GM23248 (cell line): ENCODE measurements at regions not wholly inside any gene's neighbourhood (a gene's known extent, or its start where the extent isn't known, plus 50 kb on each side); places are given as distances from the start of the nearest gene placed in this dataset.

Experiments
- DNase-seq: peaks from one replicate; pipeline ENCODE4 v3.0.0-alpha.2; 2015
- H2AFZ ChIP-seq: fragments of 200-600 bp; sonication (generic); 2 replicates; pipeline ENCODE4 v1.6.1; 2016; ENCODE audit warnings: antibody characterized with exemption
- H3F3A ChIP-seq: fragments of 200-600 bp; sonication (generic); 2 replicates; pipeline ENCODE4 v1.6.1; 2016; ENCODE audit warnings: mild to moderate bottlenecking, antibody characterized with exemption, mixed run types; ENCODE audit not compliant: insufficient read depth
- H3K27ac ChIP-seq: fragments of 200-600 bp; sonication (generic); 2 replicates; pipeline ENCODE4 v1.5.1; 2016; ENCODE audit warnings: mild to moderate bottlenecking
- H3K27me3 ChIP-seq: fragments of 200-600 bp; sonication (generic); replicated peaks from 2 replicates; pipeline ENCODE4 v1.6.1; 2016; ENCODE audit warnings: mild to moderate bottlenecking; ENCODE audit not compliant: insufficient read depth
- H3K36me3 ChIP-seq: fragments of 200-600 bp; sonication (generic); 2 replicates; pipeline ENCODE4 v1.6.1; 2016; ENCODE audit warnings: low read depth, mild to moderate bottlenecking
- H3K4me1 ChIP-seq: fragments of 200-600 bp; sonication (generic); 2 replicates; pipeline ENCODE4 v1.6.1; 2016; ENCODE audit warnings: mild to moderate bottlenecking; ENCODE audit not compliant: insufficient read depth
- H3K4me2 ChIP-seq: fragments of 200-600 bp; sonication (generic); one replicate; pipeline ENCODE4 v1.6.1; 2016; ENCODE audit warnings: mild to moderate bottlenecking; ENCODE audit not compliant: unreplicated experiment
- H3K4me3 ChIP-seq: fragments of 200-600 bp; sonication (generic); 2 replicates; pipeline ENCODE4 v1.5.1; 2016; ENCODE audit warnings: mild to moderate bottlenecking
- H3K79me2 ChIP-seq: fragments of 200-600 bp; sonication (generic); 2 replicates; pipeline ENCODE4 v1.6.1; 2016; ENCODE audit warnings: mild to moderate bottlenecking; ENCODE audit not compliant: insufficient read depth
- H3K9ac ChIP-seq: fragments of 200-600 bp; sonication (generic); 2 replicates; pipeline ENCODE4 v1.6.1; 2016; ENCODE audit warnings: mild to moderate bottlenecking
- H3K9me2 ChIP-seq: fragments of 200-600 bp; sonication (generic); 2 replicates; pipeline ENCODE4 v1.6.1; 2016; ENCODE audit warnings: mixed run types, mild to moderate bottlenecking, moderate library complexity; ENCODE audit not compliant: insufficient read depth
- H3K9me3 ChIP-seq: fragments of 200-600 bp; sonication (generic); one replicate; pipeline ENCODE4 v1.6.1; 2017; ENCODE audit warnings: low read depth
- H4K20me1 ChIP-seq: fragments of 200-600 bp; sonication (generic); 2 replicates; pipeline ENCODE4 v1.6.0; 2016; ENCODE audit not compliant: insufficient read depth
- EZH2 ChIP-seq: fragments of 200-600 bp; sonication (generic); IDR thresholded peaks from 2 replicates; pipeline ENCODE4 v1.6.1; 2018; ENCODE audit warnings: antibody characterized with exemption, mild to moderate bottlenecking; ENCODE audit not compliant: insufficient read depth, poor library complexity, severe bottlenecking
- EZH2phosphoT487 ChIP-seq: fragments of 200-600 bp; sonication (generic); IDR thresholded peaks from 2 replicates; pipeline ENCODE4 v1.6.1; 2018; ENCODE audit warnings: antibody characterized with exemption, moderate library complexity, mild to moderate bottlenecking, low read depth; ENCODE audit not compliant: insufficient read depth
- WGBS, 2 experiments: methylation state at CpG; one replicate each; pipeline ENCODE4 v1.1.6; 2015 to 2017; ENCODE audit warnings: low lambda C conversion rate in 2 of 2, low coverage in 1 of 2; ENCODE audit errors: missing lambda C conversion rate in 2 of 2; 5-methylcytosine and 5-hydroxymethylcytosine counted together
- in situ Hi-C: fragments of 300-500 bp; cut with MboI; formaldehyde crosslinking; loops from 2 replicates; pipeline ENCODE4 v1.15.0; 2020

DNA sequence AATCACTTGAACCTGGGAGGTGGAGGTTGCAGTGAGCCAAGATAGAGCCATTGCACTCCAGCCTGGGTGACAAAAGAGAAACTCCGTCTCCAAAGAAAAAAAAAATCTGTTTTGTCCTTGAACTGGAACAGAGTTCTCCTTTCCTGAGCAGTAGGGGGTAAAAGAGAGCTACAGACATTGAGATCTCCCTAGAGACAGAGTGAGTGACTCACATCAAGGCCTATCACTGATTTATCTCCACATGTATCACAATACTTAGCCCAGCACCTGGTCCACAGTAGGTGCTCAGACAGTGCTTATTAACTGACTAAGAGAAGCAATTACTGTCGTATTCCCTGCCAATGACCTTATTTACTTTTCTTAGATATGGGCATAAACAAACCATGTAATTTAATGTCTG, 354.1 kb upstream of the C1orf87 start:
- Histone ChIP-seq H3K9me3 (no peaks in the 10 kb centered on the region), H3K27ac (no peak overlapping the region), H3K9ac (no peak overlapping the region), H3K27me3 (no peaks in the 10 kb centered on the region), H3K4me2 (no peak overlapping the region), H3K9me2 (no peaks in the 10 kb centered on the region), H4K20me1 (no peaks in the 10 kb centered on the region), H3K79me2 (no peaks in the 10 kb centered on the region), H2AFZ (no peak overlapping the region), H3K4me1 (no peaks in the 10 kb centered on the region), H3K36me3 (no peaks in the 10 kb centered on the region), H3F3A (no peaks in the 10 kb centered on the region), H3K4me3 (no peak overlapping the region)
- TF ChIP-seq EZH2 (no peak), EZH2phosphoT487 (no peak)
- no peak for DNase-seq
- in situ Hi-C loops = no loop called here
- WGBS, 2 experiments = 66 to 68% methylated on average over 2 of the region's 2 CpGs

- Histone ChIP-seq H3F3A (no peaks in the 10 kb centered on the region), H3K4me1 (no peaks in the 10 kb centered on the region), H3K79me2 (no peaks in the 10 kb centered on the region), H3K9me2 (no peaks in the 10 kb centered on the region), H3K9me3 (no peaks in the 10 kb centered on the region), H3K9ac (no peak overlapping the region), H3K4me3 (no peak overlapping the region), H3K27me3 (no peaks in the 10 kb centered on the region), H3K36me3 (no peaks in the 10 kb centered on the region), H4K20me1 (no peaks in the 10 kb centered on the region), H2AFZ (no peak overlapping the region), H3K27ac (no peak overlapping the region), H3K4me2 (no peak overlapping the region)
- DNase-seq = no peak
- WGBS, 2 experiments = 30 to 57% methylated on average over 4 of the region's 4 CpGs
- TF ChIP-seq EZH2 (no peak), EZH2phosphoT487 (no peak)
- in situ Hi-C loops = no loop called here
Measured at GRCh38 chr1:60427194-60427593, 353.6 kb upstream of the C1orf87 start.

GRCh38 chr1:60425528-60425927, 352.0 kb upstream of the C1orf87 start:
- WGBS, 2 experiments = 73 to 100% methylated on average over 1 of the region's 1 CpG
- Histone ChIP-seq H3F3A (no peaks in the 10 kb centered on the region), H3K4me3 (no peak overlapping the region), H3K79me2 (no peaks in the 10 kb centered on the region), H3K9me3 (no peaks in the 10 kb centered on the region), H3K36me3 (no peaks in the 10 kb centered on the region), H3K27me3 (no peaks in the 10 kb centered on the region), H4K20me1 (no peaks in the 10 kb centered on the region), H3K9me2 (no peaks in the 10 kb centered on the region), H3K4me1 (no peaks in the 10 kb centered on the region), H3K4me2 (no peak overlapping the region), H3K9ac (no peak overlapping the region), H3K27ac (no peak overlapping the region), H2AFZ (no peak overlapping the region)
- DNase-seq = peak; percentile 35
- in situ Hi-C loops = no loop called here
- TF ChIP-seq EZH2 (no peak), EZH2phosphoT487 (no peak)

DNA sequence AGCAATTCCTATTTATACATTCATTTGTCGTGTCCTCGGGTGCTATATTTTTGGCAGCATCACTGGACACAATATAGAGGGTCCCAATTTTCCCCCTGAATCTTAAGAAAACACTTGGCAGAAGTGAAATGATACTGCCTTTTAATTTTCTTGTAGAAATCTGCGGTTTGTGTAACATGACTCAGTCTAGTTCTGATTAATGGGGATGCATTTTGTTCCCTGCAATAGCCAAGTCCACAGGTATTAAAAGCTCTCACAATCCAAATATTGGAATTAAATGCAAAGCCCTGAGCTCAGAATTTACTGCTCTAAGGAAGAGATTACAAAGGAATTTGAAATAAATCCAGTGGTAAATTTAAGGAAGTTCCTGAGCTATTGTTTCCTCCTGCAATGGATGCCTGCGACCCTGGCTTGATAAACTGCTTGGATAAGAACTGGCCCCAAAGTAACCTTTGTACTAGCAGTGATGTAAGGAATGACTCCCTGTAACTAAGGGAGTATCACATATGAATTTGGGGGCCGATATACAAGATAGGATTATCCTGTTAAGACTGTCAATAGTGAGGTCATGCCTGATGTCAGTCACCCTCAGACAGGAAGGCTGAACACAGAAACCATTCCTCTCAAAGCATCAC, 349.7 kb upstream of the C1orf87 start:
- Histone ChIP-seq H3K9me2 (no peaks in the 10 kb centered on the region), H3F3A (no peaks in the 10 kb centered on the region), H3K9ac (no peak overlapping the region), H2AFZ (no peak overlapping the region), H3K4me1 (no peaks in the 10 kb centered on the region), H4K20me1 (no peaks in the 10 kb centered on the region), H3K79me2 (no peaks in the 10 kb centered on the region), H3K36me3 (no peaks in the 10 kb centered on the region), H3K4me3 (no peak overlapping the region), H3K9me3 (no peaks in the 10 kb centered on the region), H3K4me2 (no peak overlapping the region), H3K27me3 (no peaks in the 10 kb centered on the region), H3K27ac (no peak overlapping the region)
- DNase-seq = no peak
- TF ChIP-seq EZH2phosphoT487 (no peak), EZH2 (no peak)
- 49 to 55% methylated on average over 5 of the region's 5 CpGs for WGBS, 2 experiments
- in situ Hi-C loops = no loop called here

DNA sequence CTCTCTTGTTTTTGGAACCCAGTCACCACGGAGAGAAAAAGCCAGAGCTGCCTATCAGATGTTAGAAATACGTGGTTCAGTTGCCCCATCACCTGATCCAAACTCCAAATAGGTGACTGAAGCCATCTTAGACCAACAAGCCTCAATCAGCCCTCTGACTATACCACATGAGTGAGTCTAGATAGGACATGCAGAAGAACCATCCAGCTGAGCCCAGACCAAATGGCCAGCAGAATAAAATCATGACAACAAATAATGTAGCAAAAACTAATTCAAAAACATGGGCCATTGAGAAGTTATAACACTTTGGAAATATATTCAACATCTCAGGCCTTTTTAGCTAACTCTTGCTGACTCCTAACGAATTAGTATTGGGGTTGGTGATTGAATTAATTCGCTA, 348.4 kb upstream of the C1orf87 start:
- no peak overlapping the region for H2AFZ ChIP-seq
- H3F3A ChIP-seq = no peaks in the 10 kb centered on the region
- H3K36me3 ChIP-seq = no peaks in the 10 kb centered on the region
- H3K9me3 ChIP-seq = no peaks in the 10 kb centered on the region
- H3K27ac ChIP-seq = no peak overlapping the region
- no peaks in the 10 kb centered on the region for H3K79me2 ChIP-seq
- H3K4me2 ChIP-seq = no peak overlapping the region
- H3K27me3 ChIP-seq = no peaks in the 10 kb centered on the region
- H3K9ac ChIP-seq = no peak overlapping the region
- DNase-seq = no peak
- no peak overlapping the region for H3K4me3 ChIP-seq
- TF ChIP-seq EZH2phosphoT487 = no peak
- TF ChIP-seq EZH2 = no peak
- 22 to 25% methylated on average over 4 of the region's 4 CpGs for WGBS, 2 experiments
- no peaks in the 10 kb centered on the region for H3K4me1 ChIP-seq
- no peaks in the 10 kb centered on the region; the same call in 1 of the 2 replicates for H4K20me1 ChIP-seq
- in situ Hi-C loops = no loop called here
- H3K9me2 ChIP-seq = no peaks in the 10 kb centered on the region
